DND-41 (cell line): ENCODE measurements at regions not wholly inside any gene's neighbourhood (a gene's known extent, or its start where the extent isn't known, plus 50 kb on each side); places are given as distances from the start of the nearest gene placed in this dataset.

Experiments used
- ATAC-seq: fragments of 200-7000 bp; cut with Tn5 transposase; 3 replicates; pipeline ENCODE4 v1.9.1; 2021; ENCODE audit warnings: low read depth; ENCODE audit not compliant: insufficient read depth
- DNase-seq: peaks from one replicate; pipeline ENCODE4 v3.0.0-alpha.2; 2020
- H2AFZ ChIP-seq: 2 replicates; pipeline ENCODE4 v1.6.0; 2012; ENCODE audit warnings: low read depth, low read length
- H3K27ac ChIP-seq: 2 replicates; pipeline ENCODE4 v1.5.1; 2012; ENCODE audit warnings: low read length, inconsistent platforms
- H3K27me3 ChIP-seq: fragments of 200-600 bp; sonication (generic); 2 replicates; pipeline ENCODE4 v1.6.0; 2012; ENCODE audit warnings: low read length, mild to moderate bottlenecking, inconsistent platforms; ENCODE audit not compliant: insufficient read depth, poor library complexity
- H3K36me3 ChIP-seq: 2 replicates; pipeline ENCODE4 v1.5.1; 2012; ENCODE audit warnings: low read length, inconsistent platforms; ENCODE audit not compliant: insufficient read depth
- H3K4me1 ChIP-seq: 2 replicates; pipeline ENCODE4 v1.5.1; 2012; ENCODE audit warnings: mild to moderate bottlenecking, low read length; ENCODE audit not compliant: insufficient read depth
- H3K4me2 ChIP-seq: 2 replicates; pipeline ENCODE4 v1.6.0; 2012; ENCODE audit warnings: mild to moderate bottlenecking, moderate library complexity, low read length, inconsistent platforms; ENCODE audit not compliant: insufficient read depth
- H3K4me3 ChIP-seq, 2 experiments: fragments of 200-600 bp in 1 of 2; shearing (Covaris generic) in 1 of 2; 2 replicates each; pipeline ENCODE4 v1.5.1; 2012 to 2016; ENCODE audit warnings: inconsistent platforms in 2 of 2, low read length in 2 of 2, mild to moderate bottlenecking in 2 of 2, low read depth in 1 of 2, moderate library complexity in 1 of 2
- H3K79me2 ChIP-seq: 2 replicates; pipeline ENCODE4 v1.6.0; 2012; ENCODE audit warnings: low read length, inconsistent platforms; ENCODE audit not compliant: insufficient read depth
- H3K9ac ChIP-seq: 2 replicates; pipeline ENCODE4 v1.6.0; 2012; ENCODE audit warnings: low read depth, mild to moderate bottlenecking, inconsistent platforms, low read length, moderate library complexity
- H3K9me3 ChIP-seq: 2 replicates; pipeline ENCODE4 v1.5.1; 2012; ENCODE audit warnings: low read length, moderate library complexity, mild to moderate bottlenecking, inconsistent platforms; ENCODE audit not compliant: insufficient read depth, severe bottlenecking
- H4K20me1 ChIP-seq: 2 replicates; pipeline ENCODE4 v1.6.0; 2012; ENCODE audit warnings: low read length; ENCODE audit not compliant: insufficient read depth
- CTCF ChIP-seq: IDR thresholded peaks from 2 replicates; pipeline ENCODE4 v1.5.1; 2012; ENCODE audit warnings: borderline replicate concordance, low read length, moderate library complexity, mild to moderate bottlenecking; ENCODE audit not compliant: poor library complexity, severe bottlenecking; ENCODE audit errors: extremely low read depth
- EZH2 ChIP-seq: IDR thresholded peaks from 3 replicates; pipeline ENCODE4 v1.6.1; 2012; ENCODE audit warnings: borderline replicate concordance, low read depth, mild to moderate bottlenecking, moderate library complexity, low read length, inconsistent platforms; ENCODE audit not compliant: severe bottlenecking

GRCh38 chr21:16193496-16194094, 463.8 kb downstream of the USP25 start:
- ATAC-seq = peak; percentile 37
- Histone ChIP-seq H3K4me2 (peak overlapping the region; percentile 66), H3K36me3 (no peaks in the 10 kb centered on the region), H3K27me3 (no peaks in the 10 kb centered on the region), H2AFZ (peak overlapping the region; percentile 75), H3K27ac (peak overlapping the region; percentile 87), H3K4me3 (peak overlapping the region in 1 of 2 experiments; percentile 57; a peak in 3 of 4 replicates), H4K20me1 (no peaks in the 10 kb centered on the region), H3K79me2 (peaks cover 38% of the 10 kb centered on the region), H3K9ac (peak overlapping the region; percentile 58), H3K9me3 (no peaks in the 10 kb centered on the region), H3K4me1 (peaks cover 25% of the 10 kb centered on the region)
- no peak for DNase-seq
- TF ChIP-seq EZH2 (no peak), CTCF (no peak)

GRCh38 chr21:16194095-16194787, 464.5 kb downstream of the USP25 start:
- TF ChIP-seq EZH2 (no peak), CTCF (peak; percentile 76)
- peaks cover 28% of the 10 kb centered on the region for H3K4me1 ChIP-seq
- H4K20me1 ChIP-seq = no peaks in the 10 kb centered on the region
- H3K36me3 ChIP-seq = no peaks in the 10 kb centered on the region
- H3K4me3 ChIP-seq = peak overlapping the region; percentile 40 to 57; a peak in 3 of 4 replicates
- ATAC-seq (peak; percentile 85), DNase-seq (peak; percentile 82)
- H3K27me3 ChIP-seq = no peaks in the 10 kb centered on the region
- H2AFZ ChIP-seq = peak overlapping the region; percentile 75
- H3K79me2 ChIP-seq = peaks cover 44% of the 10 kb centered on the region
- H3K9ac ChIP-seq = peak overlapping the region; percentile 58
- no peaks in the 10 kb centered on the region for H3K9me3 ChIP-seq
- H3K27ac ChIP-seq = peak overlapping the region; percentile 87
- peak overlapping the region; percentile 66 for H3K4me2 ChIP-seq

- peak; percentile 35 for DNase-seq
- peaks cover 28% of the 10 kb centered on the region for H3K4me1 ChIP-seq
- H3K4me2 ChIP-seq = peak overlapping the region; percentile 66
- H3K9ac ChIP-seq = peak overlapping the region; percentile 58
- peak overlapping the region; percentile 87 for H3K27ac ChIP-seq
- H4K20me1 ChIP-seq = no peaks in the 10 kb centered on the region
- H3K36me3 ChIP-seq = no peaks in the 10 kb centered on the region
- H3K79me2 ChIP-seq = peaks cover 50% of the 10 kb centered on the region
- TF ChIP-seq EZH2 (no peak), CTCF (no peak)
- peak overlapping the region; percentile 75 for H2AFZ ChIP-seq
- H3K4me3 ChIP-seq = peak overlapping the region; percentile 40 to 57; a peak in 3 of 4 replicates
- H3K27me3 ChIP-seq = no peaks in the 10 kb centered on the region
- no peaks in the 10 kb centered on the region for H3K9me3 ChIP-seq
- ATAC-seq = peak; percentile 14
These were observed 465.2 kb downstream of the USP25 start for GRCh38 chr21:16194788-16195537.
